ENCODE measurements at regions not wholly inside any gene's neighbourhood (a gene's known extent, or its start where the extent isn't known, plus 50 kb on each side); places are given as distances from the start of the nearest gene placed in this dataset.

GRCh38 chr11:105219670-105220069, 80.1 kb upstream of the CARD18 start:
- Mint-ChIP-seq H3K27me3 (ENCODE audit: low read depth) (no peaks in the 10 kb centered on the region), H3K4me1 (no peaks in the 10 kb centered on the region), H3K36me3 (ENCODE audit: low read depth) (no peaks in the 10 kb centered on the region), H3K27ac (ENCODE audit: unreplicated experiment) (no peak overlapping the region), H3K9me3 (no peaks in the 10 kb centered on the region), H3K4me3 (no peak overlapping the region)
- DNase-seq (ENCODE audit: low read depth, low spot score): no peak
- TF ChIP-seq CTCF (conservative IDR thresholded peaks at IDR 0.05): no peak

- H3K36me3 Mint-ChIP-seq (ENCODE audit: low read depth): no peaks in the 10 kb centered on the region
- no peak for TF ChIP-seq CTCF (conservative IDR thresholded peaks at IDR 0.05)
- H3K27ac Mint-ChIP-seq (ENCODE audit: unreplicated experiment): no peak overlapping the region
- no peaks in the 10 kb centered on the region for H3K4me1 Mint-ChIP-seq
- no peaks in the 10 kb centered on the region for H3K27me3 Mint-ChIP-seq (ENCODE audit: low read depth)
- H3K9me3 Mint-ChIP-seq: no peaks in the 10 kb centered on the region
- DNase-seq (ENCODE audit: low read depth, low spot score): no peak
- H3K4me3 Mint-ChIP-seq: no peak overlapping the region
These were observed 79.7 kb upstream of the CARD18 start for GRCh38 chr11:105219269-105219668.

GRCh38 chr11:105215528-105215927, 76.0 kb upstream of the CARD18 start:
- no peak for TF ChIP-seq CTCF (conservative IDR thresholded peaks at IDR 0.05)
- no peak overlapping the region for H3K4me3 Mint-ChIP-seq
- H3K27me3 Mint-ChIP-seq (ENCODE audit: low read depth): no peaks in the 10 kb centered on the region
- no peak for DNase-seq (ENCODE audit: low read depth, low spot score)
- no peaks in the 10 kb centered on the region for H3K4me1 Mint-ChIP-seq
- no peak overlapping the region for H3K27ac Mint-ChIP-seq (ENCODE audit: unreplicated experiment)
- no peaks in the 10 kb centered on the region for H3K36me3 Mint-ChIP-seq (ENCODE audit: low read depth)
- H3K9me3 Mint-ChIP-seq: no peaks in the 10 kb centered on the region

- no peaks in the 10 kb centered on the region for H3K36me3 Mint-ChIP-seq (ENCODE audit: low read depth)
These were observed 72.4 kb upstream of the CARD18 start for GRCh38 chr11:105211806-105212554.

GRCh38 chr11:105208019-105208418, 68.5 kb upstream of the CARD18 start:
- no peaks in the 10 kb centered on the region for H3K4me1 Mint-ChIP-seq
- no peak overlapping the region for H3K27ac Mint-ChIP-seq (ENCODE audit: unreplicated experiment)
- DNase-seq (ENCODE audit: low read depth, low spot score): no peak
- H3K27me3 Mint-ChIP-seq (ENCODE audit: low read depth): no peaks in the 10 kb centered on the region
- no peaks in the 10 kb centered on the region for H3K36me3 Mint-ChIP-seq (ENCODE audit: low read depth)
- TF ChIP-seq CTCF (conservative IDR thresholded peaks at IDR 0.05): no peak
- H3K9me3 Mint-ChIP-seq: no peaks in the 10 kb centered on the region
- no peak overlapping the region for H3K4me3 Mint-ChIP-seq

More at GRCh38 chr11:105211806-105212554, 72.4 kb upstream of the CARD18 start:
- H3K4me1 Mint-ChIP-seq: no peaks in the 10 kb centered on the region
- no peaks in the 10 kb centered on the region for H3K9me3 Mint-ChIP-seq
- no peaks in the 10 kb centered on the region for H3K27me3 Mint-ChIP-seq (ENCODE audit: low read depth)
- no peak for DNase-seq (ENCODE audit: low read depth, low spot score)
- H3K27ac Mint-ChIP-seq (ENCODE audit: unreplicated experiment): no peak overlapping the region
- no peak for TF ChIP-seq CTCF (conservative IDR thresholded peaks at IDR 0.05)
- H3K4me3 Mint-ChIP-seq: no peak overlapping the region
